ENCODE measurements at regions not wholly inside any gene's neighbourhood (a gene's known extent, or its start where the extent isn't known, plus 50 kb on each side); places are given as distances from the start of the nearest gene placed in this dataset.
A peak's percentile ranks its signal among the peaks of the same experiment; 100 is the strongest.

DNA sequence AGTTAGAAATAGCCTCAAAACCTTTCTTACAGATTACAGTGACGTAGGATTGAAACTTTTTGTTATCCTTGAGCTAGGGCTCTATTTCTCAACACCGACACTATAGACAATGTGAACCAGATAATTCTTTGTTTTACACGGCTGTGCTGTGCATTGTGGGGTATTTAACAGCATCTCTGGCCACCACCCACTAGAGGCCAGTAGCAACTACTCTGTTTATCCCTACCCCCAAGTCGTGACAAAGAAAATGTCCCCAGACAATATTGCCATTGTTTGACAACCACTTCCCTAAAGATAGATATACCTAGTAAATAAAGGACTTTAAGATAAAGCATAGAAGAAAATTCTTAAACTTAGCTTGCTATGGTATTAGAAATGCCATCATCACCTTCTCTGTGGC is 359.6 kb downstream of the ARL4A start:
- Histone ChIP-seq H3K36me3 (no peaks in the 10 kb centered on the region), H3K9me3 (no peaks in the 10 kb centered on the region), H3K4me1 (no peaks in the 10 kb centered on the region), H3K4me3 (no peak overlapping the region), H3K27me3 (no peaks in the 10 kb centered on the region), H3K27ac (no peak overlapping the region)
- ATAC-seq (no peak), DNase-seq (no peak)
- TF ChIP-seq, protein P1, sequence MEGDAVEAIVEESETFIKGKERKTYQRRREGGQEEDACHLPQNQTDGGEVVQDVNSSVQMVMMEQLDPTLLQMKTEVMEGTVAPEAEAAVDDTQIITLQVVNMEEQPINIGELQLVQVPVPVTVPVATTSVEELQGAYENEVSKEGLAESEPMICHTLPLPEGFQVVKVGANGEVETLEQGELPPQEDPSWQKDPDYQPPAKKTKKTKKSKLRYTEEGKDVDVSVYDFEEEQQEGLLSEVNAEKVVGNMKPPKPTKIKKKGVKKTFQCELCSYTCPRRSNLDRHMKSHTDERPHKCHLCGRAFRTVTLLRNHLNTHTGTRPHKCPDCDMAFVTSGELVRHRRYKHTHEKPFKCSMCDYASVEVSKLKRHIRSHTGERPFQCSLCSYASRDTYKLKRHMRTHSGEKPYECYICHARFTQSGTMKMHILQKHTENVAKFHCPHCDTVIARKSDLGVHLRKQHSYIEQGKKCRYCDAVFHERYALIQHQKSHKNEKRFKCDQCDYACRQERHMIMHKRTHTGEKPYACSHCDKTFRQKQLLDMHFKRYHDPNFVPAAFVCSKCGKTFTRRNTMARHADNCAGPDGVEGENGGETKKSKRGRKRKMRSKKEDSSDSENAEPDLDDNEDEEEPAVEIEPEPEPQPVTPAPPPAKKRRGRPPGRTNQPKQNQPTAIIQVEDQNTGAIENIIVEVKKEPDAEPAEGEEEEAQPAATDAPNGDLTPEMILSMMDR (IDR thresholded peaks at IDR 0.05), result no peak
- intact Hi-C loops (cut with DNase I), result no loop called here
- 85 to 89% methylated on average over 4 of the region's 4 CpGs for WGBS, 2 donors

DNA sequence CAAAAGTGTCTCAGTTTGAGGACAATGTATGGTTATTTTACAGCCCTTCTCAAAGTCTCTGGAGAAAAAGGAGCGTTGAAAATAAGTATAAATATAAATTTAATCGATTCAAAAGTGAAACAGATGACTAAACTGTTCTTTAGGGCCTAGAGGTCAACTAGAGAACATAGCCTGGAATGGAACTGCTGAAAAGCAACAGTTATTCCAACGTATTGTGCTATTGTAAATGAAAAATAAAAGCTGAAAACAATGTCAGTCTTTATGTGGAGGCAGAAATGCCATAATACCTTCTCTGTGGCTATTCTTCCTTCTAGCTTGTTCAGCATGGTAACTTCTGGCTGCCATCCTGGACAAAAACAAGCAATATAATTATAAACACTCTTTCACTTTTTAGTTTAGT is 362.5 kb downstream of the ARL4A start:
- intact Hi-C loops (cut with DNase I), result loop anchor here in 1 of 10 donors (10.0 kb wide), 1 partner anchor 365 kb away; the partner anchor contains the start of gene ARL4A

DNA sequence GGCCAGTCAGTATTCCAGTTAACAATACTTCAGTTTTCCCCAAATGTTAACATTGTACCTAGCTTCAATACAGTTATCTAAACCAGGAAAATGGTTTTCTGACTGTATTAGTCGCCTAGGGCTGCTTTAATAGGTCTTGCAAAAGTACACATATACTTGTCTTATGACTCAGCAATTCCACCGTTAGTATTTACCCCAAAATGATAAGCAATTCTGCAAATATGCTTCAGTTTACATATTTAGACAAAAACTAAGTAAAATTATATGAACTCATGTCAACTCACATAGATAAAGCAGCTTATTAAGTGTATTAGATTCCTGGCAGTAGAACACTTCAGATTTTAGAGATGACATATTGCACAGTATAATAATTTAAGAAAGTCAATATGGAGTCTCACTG is 363.3 kb downstream of the ARL4A start:
- Histone ChIP-seq H3K4me1 (peaks cover 0 to 4% (median 0%) of the 10 kb centered on the region in 9 donors), H3K27ac (no peak overlapping the region), H3K9me3 (no peaks in the 10 kb centered on the region), H3K4me3 (no peak overlapping the region), H3K27me3 (no peaks in the 10 kb centered on the region), H3K36me3 (no peaks in the 10 kb centered on the region)
- ATAC-seq (no peak), DNase-seq (no peak)
- TF ChIP-seq, protein P1 (IDR thresholded peaks at IDR 0.05), result no peak
- 78 to 84% methylated on average over 2 of the region's 2 CpGs for WGBS, 2 donors
- intact Hi-C loops (cut with DNase I), result loop anchor here in 1 of 10 donors (10.0 kb wide), 1 partner anchor 366 kb away; the partner anchor contains the start of gene ARL4A

More for the DNA sequence above, 362.5 kb downstream of the ARL4A start:
- Histone ChIP-seq H3K9me3 (no peaks in the 10 kb centered on the region), H3K36me3 (no peaks in the 10 kb centered on the region), H3K27me3 (no peaks in the 10 kb centered on the region), H3K4me1 (no peaks in the 10 kb centered on the region), H3K4me3 (no peak overlapping the region), H3K27ac (no peak overlapping the region)
- DNase-seq (no peak), ATAC-seq (no peak)
- 74 to 75% methylated on average over 3 of the region's 3 CpGs for WGBS, 2 donors
- TF ChIP-seq, protein P1 (IDR thresholded peaks at IDR 0.05), result no peak

DNA sequence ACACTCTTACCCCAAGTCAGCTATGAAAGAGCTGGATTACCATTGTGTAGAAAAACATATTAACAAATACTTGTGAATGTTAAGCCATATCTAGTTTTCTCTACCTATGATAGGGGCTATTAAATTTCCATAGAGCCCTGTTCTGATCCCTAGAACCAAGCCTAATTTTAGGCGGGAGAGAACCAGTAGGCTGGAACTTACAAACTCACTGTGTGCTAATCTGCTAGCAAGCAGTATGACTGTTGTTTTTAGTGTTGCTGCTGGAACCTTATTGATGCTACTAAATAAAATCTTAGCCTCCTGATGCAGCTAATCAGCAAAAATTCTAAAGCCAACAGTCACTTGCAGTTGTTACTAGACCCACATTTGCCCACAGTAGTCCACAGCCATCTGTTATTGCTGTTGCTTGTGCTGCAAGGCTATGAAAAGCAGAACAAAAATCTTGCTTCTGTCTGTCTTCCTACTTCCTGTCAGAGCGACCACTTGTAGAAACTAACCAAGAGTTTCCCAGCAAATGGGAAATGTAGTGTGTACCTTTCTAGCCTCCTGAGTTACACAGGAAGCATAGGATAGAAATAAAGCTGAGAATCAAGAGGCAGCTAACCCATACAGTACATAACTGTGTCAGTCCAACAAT is 368.4 kb downstream of the ARL4A start:
- 64 to 68% methylated on average over 2 of the region's 2 CpGs for WGBS, 2 donors
- peak overlapping the region in 1 of 10 donors; percentile 17 for H3K27ac ChIP-seq

More for the DNA sequence above, 368.4 kb downstream of the ARL4A start:
- Histone ChIP-seq H3K9me3 (no peaks in the 10 kb centered on the region), H3K4me3 (no peak overlapping the region), H3K36me3 (no peaks in the 10 kb centered on the region), H3K4me1 (peaks cover 0 to 31% (median 5%) of the 10 kb centered on the region in 9 donors), H3K27me3 (no peaks in the 10 kb centered on the region)
- TF ChIP-seq, protein P1 (IDR thresholded peaks at IDR 0.05), result no peak
- no peak for DNase-seq
- intact Hi-C loops (cut with DNase I), result loop anchor here in 1 of 10 donors (10.0 kb wide), 1 partner anchor 371 kb away; the partner anchor contains the start of gene ARL4A
- ATAC-seq, result no peak

All from heart right ventricle (tissue), 16 donors.